OCI-LY1 (cell line): ENCODE measurements at regions not wholly inside any gene's neighbourhood (a gene's known extent, or its start where the extent isn't known, plus 50 kb on each side); places are given as distances from the start of the nearest gene placed in this dataset.

Experiments
- H2AFZ ChIP-seq: fragments of 200-600 bp; sonication (generic), shearing (Covaris generic); 2 replicates; pipeline ENCODE4 v1.6.0; 2014; ENCODE audit warnings: antibody characterized with exemption, mild to moderate bottlenecking, low read length
- H3F3A ChIP-seq: fragments of 200-600 bp; sonication (generic), shearing (Covaris generic); 2 replicates; pipeline ENCODE4 v1.6.0; 2014; ENCODE audit warnings: mild to moderate bottlenecking, antibody characterized with exemption, low read length, moderate library complexity; ENCODE audit not compliant: insufficient read depth
- H3K27ac ChIP-seq: fragments of 200-600 bp; sonication (generic); 2 replicates; pipeline ENCODE4 v1.5.1; 2014; ENCODE audit warnings: low read length, mixed run types, mild to moderate bottlenecking, low read depth; ENCODE audit not compliant: poor library complexity, severe bottlenecking
- H3K27me3 ChIP-seq: fragments of 200-600 bp; sonication (generic); 2 replicates; pipeline ENCODE4 v1.6.0; 2014; ENCODE audit warnings: antibody characterized with exemption, mild to moderate bottlenecking, low read length, moderate library complexity; ENCODE audit not compliant: insufficient read depth
- H3K36me3 ChIP-seq: fragments of 200-600 bp; sonication (generic); 2 replicates; pipeline ENCODE4 v1.6.1; 2014; ENCODE audit warnings: mild to moderate bottlenecking, antibody characterized with exemption, low read length, moderate library complexity, mixed read lengths; ENCODE audit not compliant: insufficient read depth
- H3K4me1 ChIP-seq: fragments of 200-600 bp; sonication (generic); 2 replicates; pipeline ENCODE4 v1.5.1; 2014; ENCODE audit warnings: mild to moderate bottlenecking, low read length, moderate library complexity; ENCODE audit not compliant: insufficient read depth, severe bottlenecking
- H3K4me2 ChIP-seq: fragments of 200-600 bp; sonication (generic), shearing (Covaris generic); 2 replicates; pipeline ENCODE4 v1.6.1; 2014; ENCODE audit warnings: low read length
- H3K4me3 ChIP-seq: fragments of 200-600 bp; sonication (generic); 2 replicates; pipeline ENCODE4 v1.5.1; 2014; ENCODE audit warnings: low read length, low read depth, mild to moderate bottlenecking, mixed read lengths; ENCODE audit not compliant: poor library complexity, severe bottlenecking
- H3K79me2 ChIP-seq: fragments of 200-600 bp; shearing (Covaris generic); 2 replicates; pipeline ENCODE4 v1.6.1; 2016; ENCODE audit warnings: mixed run types, low read length, mixed read lengths; ENCODE audit not compliant: insufficient read depth
- H3K9ac ChIP-seq: fragments of 200-600 bp; sonication (generic), shearing (Covaris generic); 2 replicates; pipeline ENCODE4 v1.6.1; 2014; ENCODE audit warnings: mild to moderate bottlenecking, low read length, mixed read lengths
- H3K9me2 ChIP-seq: fragments of 200-600 bp; sonication (generic), shearing (Covaris generic); 2 replicates; pipeline ENCODE4 v1.6.1; 2014; ENCODE audit warnings: low read depth, mild to moderate bottlenecking, low read length, mixed read lengths
- H3K9me3 ChIP-seq: fragments of 200-600 bp; shearing (Covaris generic); 2 replicates; pipeline ENCODE4 v1.6.1; 2014; ENCODE audit warnings: low read length, mixed read lengths
- H4K20me1 ChIP-seq: fragments of 200-600 bp; sonication (generic), shearing (Covaris generic); 2 replicates; pipeline ENCODE4 v1.6.0; 2016; ENCODE audit warnings: mild to moderate bottlenecking, low read length; ENCODE audit not compliant: insufficient read depth
- EZH2 ChIP-seq: fragments of 200-600 bp; sonication (generic), shearing (Covaris generic); IDR thresholded peaks from 2 replicates; pipeline ENCODE4 v1.8.0; 2017; ENCODE audit warnings: borderline replicate concordance, mixed run types, mild to moderate bottlenecking, antibody characterized with exemption, low read length, moderate library complexity, mixed read lengths
- TF ChIP-seq, protein P1 (sequence below): fragments of 200-600 bp; sonication (generic), shearing (Covaris generic); IDR thresholded peaks from 2 replicates; pipeline ENCODE4 v1.5.1; 2017; ENCODE audit warnings: mild to moderate bottlenecking, antibody characterized with exemption, low read length, moderate library complexity, mixed read lengths

DNA sequence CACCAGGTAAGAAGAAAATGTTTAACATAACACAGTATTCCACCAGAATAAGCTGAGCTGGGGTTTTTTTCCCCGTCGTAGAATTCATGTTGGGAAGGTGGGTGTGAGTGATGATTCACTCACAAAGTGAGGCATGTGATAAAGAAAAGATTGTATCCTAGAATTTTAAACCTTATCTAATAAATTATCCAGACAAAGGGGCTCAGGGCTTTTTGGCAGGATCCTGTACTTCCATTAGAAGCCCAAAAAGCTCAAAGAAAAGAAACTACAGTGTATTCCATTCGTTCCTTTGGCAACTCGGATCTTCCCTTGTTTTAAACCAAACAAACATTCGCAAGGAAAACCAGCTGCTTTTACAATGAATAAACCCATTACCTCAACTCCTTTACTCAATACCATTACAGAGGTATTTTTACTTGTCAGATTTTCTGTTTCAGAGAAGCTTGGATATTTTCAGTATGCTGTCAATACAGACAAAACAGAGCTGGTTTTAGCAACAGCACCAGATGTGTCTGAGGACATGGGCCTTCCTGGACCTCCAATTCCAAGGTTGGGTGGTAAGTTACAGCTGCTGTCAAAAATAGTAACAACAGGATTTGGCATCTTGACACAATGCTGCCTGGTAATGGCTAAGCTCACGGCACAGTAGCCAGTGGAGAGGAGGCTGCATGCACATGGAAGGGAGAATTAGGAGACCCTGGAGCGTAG is 159.9 kb upstream of the RUNX1 start:
- Histone ChIP-seq H3K9me3 (no peaks in the 10 kb centered on the region), H3K79me2 (no peaks in the 10 kb centered on the region), H3K4me3 (no peak overlapping the region), H3K4me1 (peaks cover 35% of the 10 kb centered on the region), H2AFZ (no peak overlapping the region), H3K27me3 (no peaks in the 10 kb centered on the region), H3F3A (no peaks in the 10 kb centered on the region), H3K9me2 (no peaks in the 10 kb centered on the region), H3K9ac (no peak overlapping the region), H3K27ac (no peak overlapping the region), H4K20me1 (no peaks in the 10 kb centered on the region), H3K4me2 (no peak overlapping the region), H3K36me3 (no peaks in the 10 kb centered on the region)
- TF ChIP-seq, protein P1, sequence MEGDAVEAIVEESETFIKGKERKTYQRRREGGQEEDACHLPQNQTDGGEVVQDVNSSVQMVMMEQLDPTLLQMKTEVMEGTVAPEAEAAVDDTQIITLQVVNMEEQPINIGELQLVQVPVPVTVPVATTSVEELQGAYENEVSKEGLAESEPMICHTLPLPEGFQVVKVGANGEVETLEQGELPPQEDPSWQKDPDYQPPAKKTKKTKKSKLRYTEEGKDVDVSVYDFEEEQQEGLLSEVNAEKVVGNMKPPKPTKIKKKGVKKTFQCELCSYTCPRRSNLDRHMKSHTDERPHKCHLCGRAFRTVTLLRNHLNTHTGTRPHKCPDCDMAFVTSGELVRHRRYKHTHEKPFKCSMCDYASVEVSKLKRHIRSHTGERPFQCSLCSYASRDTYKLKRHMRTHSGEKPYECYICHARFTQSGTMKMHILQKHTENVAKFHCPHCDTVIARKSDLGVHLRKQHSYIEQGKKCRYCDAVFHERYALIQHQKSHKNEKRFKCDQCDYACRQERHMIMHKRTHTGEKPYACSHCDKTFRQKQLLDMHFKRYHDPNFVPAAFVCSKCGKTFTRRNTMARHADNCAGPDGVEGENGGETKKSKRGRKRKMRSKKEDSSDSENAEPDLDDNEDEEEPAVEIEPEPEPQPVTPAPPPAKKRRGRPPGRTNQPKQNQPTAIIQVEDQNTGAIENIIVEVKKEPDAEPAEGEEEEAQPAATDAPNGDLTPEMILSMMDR, result no peak
- TF ChIP-seq EZH2, result no peak

DNA sequence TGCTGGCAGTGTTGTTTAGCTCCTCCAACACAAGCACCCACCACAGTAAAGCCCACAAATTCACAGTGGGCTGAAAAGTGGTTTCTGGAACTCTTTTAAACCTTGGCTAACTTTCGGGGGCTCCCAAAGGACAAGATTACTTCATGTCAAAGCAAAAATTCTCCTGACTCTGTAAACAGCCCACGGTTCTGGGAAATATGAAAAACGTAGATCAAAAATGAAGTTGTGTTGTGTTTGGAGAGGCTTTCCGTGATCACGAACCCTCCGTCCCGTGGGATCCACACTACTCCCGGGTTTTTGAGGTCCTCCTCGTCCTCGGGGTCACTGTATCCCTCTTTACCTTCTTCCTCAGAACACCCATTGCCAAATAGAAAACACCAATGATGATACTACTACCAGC is 159.0 kb upstream of the RUNX1 start:
- H3K79me2 ChIP-seq, result no peaks in the 10 kb centered on the region
- no peaks in the 10 kb centered on the region for H4K20me1 ChIP-seq
- H2AFZ ChIP-seq, result no peak overlapping the region
- H3K9me2 ChIP-seq, result no peaks in the 10 kb centered on the region
- peaks cover 43% of the 10 kb centered on the region for H3K4me1 ChIP-seq
- no peaks in the 10 kb centered on the region for H3K36me3 ChIP-seq
- no peaks in the 10 kb centered on the region for H3K27me3 ChIP-seq
- no peak for TF ChIP-seq EZH2
- TF ChIP-seq, protein P1, result no peak
- H3K27ac ChIP-seq, result no peak overlapping the region
- no peaks in the 10 kb centered on the region for H3K9me3 ChIP-seq
- no peaks in the 10 kb centered on the region for H3F3A ChIP-seq
- no peak overlapping the region for H3K4me3 ChIP-seq
- H3K9ac ChIP-seq, result no peak overlapping the region
- H3K4me2 ChIP-seq, result no peak overlapping the region

DNA sequence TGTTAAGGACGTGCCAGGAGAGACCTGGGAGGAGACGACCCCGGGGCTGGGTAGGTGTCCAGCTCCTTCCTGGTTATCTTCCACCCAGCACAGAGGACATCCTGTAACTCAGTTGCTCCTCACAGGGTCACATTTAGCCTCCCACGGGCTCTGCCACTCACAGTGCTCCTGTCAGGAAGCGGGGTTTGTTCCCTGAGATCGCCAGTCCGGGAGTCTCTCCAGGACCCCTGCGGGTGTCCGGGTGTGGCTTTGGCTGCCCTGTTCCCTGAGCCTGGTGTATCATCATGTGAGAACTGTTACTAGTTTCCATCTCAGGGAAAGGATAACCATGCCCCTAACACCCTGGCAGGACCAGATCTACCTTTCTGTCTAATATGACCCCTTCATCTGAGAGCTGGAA is 158.2 kb upstream of the RUNX1 start:
- Histone ChIP-seq H3K9me3 (no peaks in the 10 kb centered on the region), H3K27me3 (no peaks in the 10 kb centered on the region), H3K9me2 (no peaks in the 10 kb centered on the region), H3K27ac (peak overlapping the region; percentile 90), H4K20me1 (no peaks in the 10 kb centered on the region), H3K4me3 (no peak overlapping the region), H2AFZ (no peak overlapping the region), H3K36me3 (no peaks in the 10 kb centered on the region), H3K4me2 (no peak overlapping the region; the same call in 1 of the 2 replicates), H3F3A (no peaks in the 10 kb centered on the region), H3K4me1 (peaks cover 43% of the 10 kb centered on the region), H3K9ac (peak overlapping the region; percentile 60; the same call in 1 of the 2 replicates), H3K79me2 (no peaks in the 10 kb centered on the region)
- TF ChIP-seq EZH2, result no peak
- TF ChIP-seq, protein P1, result no peak
